ENCODE measurements at regions not wholly inside any gene's neighbourhood (a gene's known extent, or its start where the extent isn't known, plus 50 kb on each side); places are given as distances from the start of the nearest gene placed in this dataset.

- H3K9me3 ChIP-seq (replicated peaks), result no peaks in the 10 kb centered on the region
- H3K4me1 ChIP-seq (replicated peaks), result no peaks in the 10 kb centered on the region
- DNase-seq (ENCODE audit: low read depth in 1 of 2, low spot score in 2 of 2), result no peak
- no peaks in the 10 kb centered on the region for H3K27me3 ChIP-seq (replicated peaks)
- H3K27ac ChIP-seq, result no peak overlapping the region
- H3K4me3 ChIP-seq, result no peak overlapping the region
- H3K36me3 ChIP-seq, result no peaks in the 10 kb centered on the region
Observed at GRCh38 chr11:109597336-109597735, 175.3 kb downstream of the C11orf87 start.

- no peaks in the 10 kb centered on the region for H3K36me3 ChIP-seq
- no peaks in the 10 kb centered on the region for H3K27me3 ChIP-seq (replicated peaks)
- no peak overlapping the region for H3K4me3 ChIP-seq
- H3K4me1 ChIP-seq (replicated peaks), result no peaks in the 10 kb centered on the region
- no peak for DNase-seq (ENCODE audit: low read depth in 1 of 2, low spot score in 2 of 2)
- no peak overlapping the region for H3K27ac ChIP-seq
- H3K9me3 ChIP-seq (replicated peaks), result no peaks in the 10 kb centered on the region
Observed at GRCh38 chr11:109604481-109605400, 182.8 kb downstream of the C11orf87 start.

GRCh38 chr11:109606256-109606655, 184.3 kb downstream of the C11orf87 start:
- Histone ChIP-seq H3K4me3 (no peak overlapping the region), H3K27me3 (replicated peaks) (no peaks in the 10 kb centered on the region), H3K27ac (no peak overlapping the region), H3K9me3 (replicated peaks) (no peaks in the 10 kb centered on the region), H3K4me1 (replicated peaks) (no peaks in the 10 kb centered on the region), H3K36me3 (no peaks in the 10 kb centered on the region)
- DNase-seq (ENCODE audit: low read depth in 1 of 2, low spot score in 2 of 2), result no peak

- no peaks in the 10 kb centered on the region for H3K36me3 ChIP-seq
- H3K27me3 ChIP-seq (replicated peaks), result no peaks in the 10 kb centered on the region
- H3K9me3 ChIP-seq (replicated peaks), result no peaks in the 10 kb centered on the region
- H3K27ac ChIP-seq, result no peak overlapping the region
- H3K4me1 ChIP-seq (replicated peaks), result no peaks in the 10 kb centered on the region
- no peak overlapping the region for H3K4me3 ChIP-seq
- no peak for DNase-seq (ENCODE audit: low read depth in 1 of 2, low spot score in 2 of 2)
Observed at GRCh38 chr11:109609454-109610185, 187.6 kb downstream of the C11orf87 start.

- H3K27ac ChIP-seq, result no peak overlapping the region
- H3K9me3 ChIP-seq (replicated peaks), result no peaks in the 10 kb centered on the region
- no peaks in the 10 kb centered on the region for H3K27me3 ChIP-seq (replicated peaks)
- H3K36me3 ChIP-seq, result no peaks in the 10 kb centered on the region
- DNase-seq (ENCODE audit: low read depth in 1 of 2, low spot score in 2 of 2), result no peak
- no peak overlapping the region for H3K4me3 ChIP-seq
- H3K4me1 ChIP-seq (replicated peaks), result no peaks in the 10 kb centered on the region
Observed at GRCh38 chr11:109612496-109612895, 190.5 kb downstream of the C11orf87 start.

- no peak for DNase-seq (ENCODE audit: low read depth in 1 of 2, low spot score in 2 of 2)
- Histone ChIP-seq H3K36me3 (no peaks in the 10 kb centered on the region), H3K4me3 (no peak overlapping the region), H3K4me1 (replicated peaks) (no peaks in the 10 kb centered on the region), H3K27me3 (replicated peaks) (no peaks in the 10 kb centered on the region), H3K9me3 (replicated peaks) (no peaks in the 10 kb centered on the region), H3K27ac (no peak overlapping the region)
Observed at GRCh38 chr11:109619498-109619897, 197.5 kb downstream of the C11orf87 start.

GRCh38 chr11:109629734-109630133, 207.7 kb downstream of the C11orf87 start:
- no peaks in the 10 kb centered on the region for H3K9me3 ChIP-seq (replicated peaks)
- H3K27ac ChIP-seq, result no peak overlapping the region
- no peaks in the 10 kb centered on the region for H3K36me3 ChIP-seq
- H3K27me3 ChIP-seq (replicated peaks), result no peaks in the 10 kb centered on the region
- no peaks in the 10 kb centered on the region for H3K4me1 ChIP-seq (replicated peaks)
- H3K4me3 ChIP-seq, result no peak overlapping the region
- DNase-seq (ENCODE audit: low read depth in 1 of 2, low spot score in 2 of 2), result no peak

GRCh38 chr11:109641549-109641948, 219.6 kb downstream of the C11orf87 start:
- no peak for DNase-seq (ENCODE audit: low read depth in 1 of 2, low spot score in 2 of 2)
- Histone ChIP-seq H3K9me3 (replicated peaks) (no peaks in the 10 kb centered on the region), H3K36me3 (no peaks in the 10 kb centered on the region), H3K27me3 (replicated peaks) (no peaks in the 10 kb centered on the region), H3K4me1 (replicated peaks) (no peaks in the 10 kb centered on the region), H3K27ac (no peak overlapping the region), H3K4me3 (no peak overlapping the region)

- Histone ChIP-seq H3K9me3 (replicated peaks) (no peaks in the 10 kb centered on the region), H3K27me3 (replicated peaks) (no peaks in the 10 kb centered on the region), H3K36me3 (no peaks in the 10 kb centered on the region), H3K27ac (no peak overlapping the region), H3K4me3 (no peak overlapping the region), H3K4me1 (replicated peaks) (no peaks in the 10 kb centered on the region)
- no peak for DNase-seq (ENCODE audit: low read depth in 1 of 2, low spot score in 2 of 2)
Observed at GRCh38 chr11:109644152-109644551, 222.2 kb downstream of the C11orf87 start.

- H3K4me1 ChIP-seq (replicated peaks), result no peaks in the 10 kb centered on the region
- no peak overlapping the region for H3K27ac ChIP-seq
- no peaks in the 10 kb centered on the region for H3K9me3 ChIP-seq (replicated peaks)
- H3K27me3 ChIP-seq (replicated peaks), result no peaks in the 10 kb centered on the region
- no peak overlapping the region for H3K4me3 ChIP-seq
- DNase-seq (ENCODE audit: low read depth in 1 of 2, low spot score in 2 of 2), result no peak
- no peaks in the 10 kb centered on the region for H3K36me3 ChIP-seq
Observed at GRCh38 chr11:109648804-109649203, 226.8 kb downstream of the C11orf87 start.

GRCh38 chr11:109654091-109654490, 232.1 kb downstream of the C11orf87 start:
- H3K27ac ChIP-seq, result no peak overlapping the region
- no peak for DNase-seq (ENCODE audit: low read depth in 1 of 2, low spot score in 2 of 2)
- no peak overlapping the region for H3K4me3 ChIP-seq
- no peaks in the 10 kb centered on the region for H3K27me3 ChIP-seq (replicated peaks)
- no peaks in the 10 kb centered on the region for H3K36me3 ChIP-seq
- no peaks in the 10 kb centered on the region for H3K9me3 ChIP-seq (replicated peaks)
- H3K4me1 ChIP-seq (replicated peaks), result no peaks in the 10 kb centered on the region

- Histone ChIP-seq H3K9me3 (replicated peaks) (no peaks in the 10 kb centered on the region), H3K36me3 (no peaks in the 10 kb centered on the region), H3K27me3 (replicated peaks) (no peaks in the 10 kb centered on the region), H3K4me1 (replicated peaks) (no peaks in the 10 kb centered on the region), H3K4me3 (no peak overlapping the region), H3K27ac (no peak overlapping the region)
- no peak for DNase-seq (ENCODE audit: low read depth in 1 of 2, low spot score in 2 of 2)
Observed at GRCh38 chr11:109658190-109658589, 236.2 kb downstream of the C11orf87 start.

- no peaks in the 10 kb centered on the region for H3K36me3 ChIP-seq
- no peaks in the 10 kb centered on the region for H3K4me1 ChIP-seq (replicated peaks)
- no peaks in the 10 kb centered on the region for H3K9me3 ChIP-seq (replicated peaks)
Observed at GRCh38 chr11:109667719-109668118, 245.7 kb downstream of the C11orf87 start.

GRCh38 chr11:109668973-109669634, 247.1 kb downstream of the C11orf87 start:
- Histone ChIP-seq H3K27me3 (replicated peaks) (no peaks in the 10 kb centered on the region), H3K27ac (no peak overlapping the region), H3K4me3 (no peak overlapping the region), H3K4me1 (replicated peaks) (no peaks in the 10 kb centered on the region), H3K9me3 (replicated peaks) (no peaks in the 10 kb centered on the region), H3K36me3 (no peaks in the 10 kb centered on the region)
- DNase-seq (ENCODE audit: low read depth in 1 of 2, low spot score in 2 of 2), result no peak

More at GRCh38 chr11:109667719-109668118, 245.7 kb downstream of the C11orf87 start:
- H3K27ac ChIP-seq, result no peak overlapping the region
- no peak for DNase-seq (ENCODE audit: low read depth in 1 of 2, low spot score in 2 of 2)
- H3K4me3 ChIP-seq, result no peak overlapping the region
- H3K27me3 ChIP-seq (replicated peaks), result no peaks in the 10 kb centered on the region
